Fibroblast of skin of back (primary cell): ENCODE measurements at regions not wholly inside any gene's neighbourhood (a gene's known extent, or its start where the extent isn't known, plus 50 kb on each side); places are given as distances from the start of the nearest gene placed in this dataset.
"Not testable (repeated sequence)": the region's sequence is repeated elsewhere in the genome, so short reads cannot be mapped to it uniquely, and the experiment has no call there.

Experiments
- DNase-seq: peaks from one replicate; pipeline ENCODE4 v3.0.0-alpha.2; 2013

DNA sequence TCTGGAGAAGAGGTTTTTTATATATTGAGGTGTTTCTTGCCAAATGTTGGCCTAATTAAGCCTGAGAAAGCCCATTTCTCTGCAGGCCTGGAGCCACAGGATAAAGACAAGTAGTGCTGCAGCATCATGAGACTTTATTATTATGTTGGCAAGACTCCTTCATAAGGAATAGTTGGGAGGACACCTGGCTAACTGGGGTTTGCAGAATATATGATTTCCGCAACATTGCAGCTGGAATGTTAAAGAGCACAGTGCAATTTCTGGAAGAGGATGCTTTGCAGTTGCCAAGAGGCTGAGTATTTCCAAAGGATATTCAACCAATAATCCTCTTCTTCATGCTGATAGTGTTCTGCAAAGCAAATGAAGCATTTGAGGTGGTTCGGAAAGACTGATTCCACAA lies 1512.8 kb upstream of the LRRTM3 start:
- DNase-seq: no peak

DNA sequence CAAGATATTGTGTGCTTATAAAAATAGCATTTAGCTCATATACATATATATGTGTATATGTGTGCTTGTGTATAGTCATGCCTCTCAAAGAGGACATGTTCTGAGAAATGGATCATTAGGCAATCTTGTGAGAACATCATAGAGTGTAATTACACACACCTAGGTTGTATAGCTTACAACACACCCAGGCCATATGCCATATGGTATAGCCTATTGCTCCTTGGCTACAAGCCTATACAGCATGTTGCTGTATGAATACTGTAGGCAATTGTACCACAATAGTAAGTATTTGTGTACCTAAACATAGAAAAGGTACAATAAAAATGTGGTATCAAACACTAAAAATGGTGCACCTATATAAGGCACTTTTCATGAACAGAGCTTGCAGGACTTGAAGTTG lies 1510.5 kb upstream of the LRRTM3 start:
- no peak for DNase-seq

DNA sequence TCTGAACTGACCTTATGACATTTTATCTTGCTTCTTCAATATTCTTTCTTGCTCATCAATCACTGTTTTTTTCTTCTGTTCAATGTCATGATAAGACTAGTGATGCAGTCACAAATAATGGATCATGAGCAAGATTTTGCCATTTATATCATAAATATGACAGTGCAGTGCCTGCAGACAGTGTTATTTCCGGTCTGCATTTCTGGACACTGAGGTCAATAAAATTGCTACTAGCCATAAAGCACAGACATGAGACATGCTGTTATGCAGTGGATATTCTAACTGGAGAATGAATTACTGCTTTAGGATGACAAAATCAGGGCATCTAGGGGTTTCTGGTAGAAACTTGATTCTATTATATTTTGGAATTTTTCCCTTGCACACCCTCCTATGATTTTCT lies 1509.7 kb upstream of the LRRTM3 start:
- peak; percentile 58 for DNase-seq

DNA sequence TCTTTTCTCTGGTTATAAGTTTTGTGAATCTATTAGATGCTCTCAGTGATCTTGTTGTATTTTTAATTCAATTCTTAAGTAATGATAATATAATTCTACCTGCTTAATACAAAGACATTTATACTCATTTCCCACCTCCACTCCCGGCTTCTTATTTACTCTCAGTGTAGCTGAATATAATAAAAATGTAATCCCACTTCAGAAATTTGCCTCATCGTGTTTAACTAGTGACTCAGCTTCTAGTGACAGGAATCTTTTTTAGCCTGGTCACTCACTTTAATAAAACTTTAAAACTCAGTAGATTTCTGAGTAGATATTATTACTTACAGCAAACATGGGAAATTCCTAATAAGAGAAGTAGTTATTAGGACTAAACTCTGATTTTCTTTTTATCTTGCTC lies 1506.2 kb upstream of the LRRTM3 start:
- DNase-seq: peak; percentile 20

DNA sequence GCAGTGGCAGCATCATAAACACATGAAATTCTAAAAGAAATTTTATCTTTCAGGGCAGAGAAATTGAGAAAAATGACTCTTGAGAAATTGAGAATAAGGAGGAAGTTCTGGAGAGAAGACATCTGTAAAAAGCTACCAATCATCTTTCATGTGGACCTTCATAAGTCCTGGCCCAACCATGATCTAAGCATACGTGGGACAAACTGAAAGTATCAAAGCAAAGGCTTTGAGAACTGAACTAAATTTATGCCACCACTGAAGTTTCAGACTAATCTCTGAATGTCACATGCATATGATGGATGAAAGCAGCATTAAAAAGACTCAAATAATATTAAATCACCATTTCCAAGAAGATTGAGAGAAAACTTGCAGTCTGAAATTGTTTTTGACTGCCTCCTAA lies 1502.8 kb upstream of the LRRTM3 start:
- DNase-seq: no peak

DNA sequence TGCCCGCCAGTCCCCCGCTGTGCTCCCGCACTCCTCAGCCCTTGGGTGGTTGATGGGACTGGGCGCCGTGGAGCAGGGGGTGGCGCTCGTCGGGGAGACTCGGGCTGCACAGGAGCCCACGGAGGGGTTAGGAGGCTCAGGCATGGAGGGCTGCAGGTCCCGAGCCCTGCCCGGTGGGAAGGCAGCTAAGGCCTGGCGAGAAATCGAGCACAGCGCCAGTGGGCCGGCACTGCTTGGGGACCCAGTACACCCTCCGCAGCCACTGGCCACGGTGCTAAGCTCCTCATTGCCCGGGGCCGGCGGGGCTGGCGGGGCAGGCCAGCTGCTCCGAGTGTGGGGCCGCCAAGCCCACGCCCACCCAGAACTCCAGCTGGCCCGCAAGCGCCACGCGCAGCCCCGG lies 1496.5 kb upstream of the LRRTM3 start:
- not testable (repeated sequence) for DNase-seq

DNA sequence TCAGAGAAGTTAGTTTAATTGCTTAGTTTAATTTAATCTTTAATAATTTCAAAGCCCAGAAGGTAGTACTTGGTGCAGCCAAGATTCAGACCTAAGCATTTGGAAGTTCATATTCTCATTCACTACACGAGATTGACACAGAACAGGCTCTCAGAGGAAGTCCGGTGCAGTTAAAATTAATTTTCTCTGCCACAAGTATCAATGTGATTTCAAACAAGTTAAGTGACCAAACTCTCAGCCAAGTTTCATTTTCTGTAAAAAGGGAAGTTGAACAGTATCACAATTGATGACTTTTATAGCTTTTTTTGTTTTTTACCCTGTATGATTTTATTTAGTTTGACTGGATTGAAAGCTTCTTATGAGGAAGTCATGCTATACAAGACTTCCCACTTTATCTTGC lies 1494.9 kb upstream of the LRRTM3 start:
- DNase-seq: no peak

DNA sequence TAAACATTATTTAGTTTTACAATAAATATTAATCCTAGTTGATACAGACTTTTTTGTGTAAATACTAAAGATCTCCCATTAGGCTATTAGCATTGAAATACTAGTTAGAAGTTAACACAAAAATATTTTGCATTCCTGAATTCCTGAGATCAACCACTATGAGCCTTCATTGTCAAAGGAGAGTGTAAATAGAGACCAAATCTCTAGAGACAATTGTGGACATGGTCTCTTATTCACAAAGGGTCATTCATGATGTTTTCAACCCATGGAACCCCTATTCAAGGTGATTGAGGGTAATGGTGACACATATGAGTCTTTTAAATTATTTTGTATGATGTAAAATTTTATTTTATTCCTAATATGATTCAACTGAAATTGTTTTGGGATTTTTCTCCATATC lies 1454.8 kb upstream of the LRRTM3 start:
- DNase-seq: peak; percentile 5

DNA sequence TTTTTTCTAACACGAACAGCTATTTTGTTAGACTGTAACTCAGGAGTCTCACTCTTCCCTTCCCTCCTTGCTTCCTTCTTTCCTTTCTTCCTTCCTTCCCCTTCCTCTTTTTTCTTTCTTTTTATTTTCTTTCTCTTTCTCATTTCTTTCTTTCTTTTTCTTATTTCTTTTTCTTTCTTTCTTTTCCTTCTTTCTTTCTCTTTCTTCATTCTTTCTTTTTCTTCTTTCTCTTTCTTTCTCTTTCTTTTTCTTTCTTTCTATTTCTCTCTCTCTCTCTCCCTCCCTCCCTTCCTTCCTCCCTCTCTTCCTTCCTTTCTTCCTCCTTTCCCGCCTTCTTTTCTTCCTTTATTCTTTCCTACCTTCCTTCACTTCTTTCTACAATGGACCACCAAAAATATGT lies 1443.0 kb upstream of the LRRTM3 start:
- DNase-seq: no peak

DNA sequence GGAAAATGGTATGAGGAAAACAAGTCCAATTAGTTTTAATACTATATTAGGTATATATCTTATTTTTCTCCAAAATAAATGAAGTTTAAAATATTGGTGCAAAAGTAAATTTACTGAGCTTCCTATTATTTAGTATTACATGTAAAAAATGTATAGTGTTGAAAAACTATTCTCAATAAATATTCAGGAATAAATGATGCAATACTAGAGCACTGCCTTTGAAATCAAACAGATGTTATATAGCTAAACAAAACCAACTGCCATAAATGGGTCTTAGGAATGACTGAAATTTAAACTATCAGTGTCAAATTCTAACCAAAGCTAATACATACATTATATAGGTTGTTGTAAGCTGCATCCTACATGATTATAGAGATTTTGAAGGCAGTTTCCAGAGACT lies 1434.0 kb upstream of the LRRTM3 start:
- DNase-seq: no peak

DNA sequence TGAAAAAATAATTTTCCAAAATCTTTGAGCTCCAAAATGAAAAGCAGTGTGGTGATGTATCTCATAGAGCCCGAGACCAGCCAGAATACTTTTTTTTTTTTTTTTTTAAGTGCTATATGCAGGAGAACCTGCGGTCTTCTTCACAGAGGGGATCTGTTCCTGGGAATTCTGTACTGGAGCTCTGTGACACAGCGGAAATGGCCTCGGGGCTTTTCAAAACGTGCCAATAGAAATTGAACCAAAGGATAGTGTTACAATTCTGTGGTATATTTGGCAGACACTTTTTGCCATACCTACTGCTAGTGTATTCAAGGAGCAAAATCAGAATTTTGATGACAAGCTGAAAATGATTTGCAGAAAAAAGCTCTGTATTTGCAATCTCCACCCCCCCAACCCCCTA lies 1429.3 kb upstream of the LRRTM3 start:
- DNase-seq: no peak

DNA sequence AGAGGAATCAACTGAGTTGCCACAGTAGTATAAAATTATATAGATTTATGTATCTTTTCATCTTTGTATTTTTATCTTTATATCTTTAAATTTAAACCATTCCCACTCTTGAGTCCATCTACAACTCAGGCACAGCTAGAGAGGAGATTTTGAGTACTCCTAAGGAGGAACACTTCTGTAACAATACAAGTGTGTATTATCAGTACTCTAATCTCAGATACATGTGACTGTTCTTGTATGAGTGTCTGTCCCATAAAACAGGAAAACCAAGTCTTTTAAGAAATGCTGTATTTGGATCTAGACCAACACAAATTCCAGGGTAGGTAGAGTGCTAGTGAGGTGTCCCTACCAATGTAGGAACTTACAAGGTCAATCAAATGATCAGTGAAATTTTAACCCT lies 1428.0 kb upstream of the LRRTM3 start:
- no peak for DNase-seq

DNA sequence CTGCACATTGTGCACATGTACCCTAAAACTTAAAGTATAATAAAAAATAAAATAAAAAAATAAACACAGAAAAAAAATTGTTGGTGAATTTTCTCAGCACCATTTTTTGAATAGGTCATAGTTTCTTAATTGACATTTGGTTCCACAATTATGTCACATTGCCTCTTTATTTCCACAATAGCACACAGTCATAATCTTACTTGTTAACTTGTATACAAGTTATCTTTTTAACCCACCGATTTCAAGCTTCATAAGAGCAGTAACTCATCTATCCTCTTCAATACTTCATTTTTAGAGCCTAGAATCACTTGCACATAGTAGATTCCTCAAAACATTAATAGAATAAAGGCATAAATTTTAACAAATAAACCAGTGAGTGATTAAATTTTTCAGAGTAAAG lies 1425.1 kb upstream of the LRRTM3 start:
- no peak for DNase-seq

DNA sequence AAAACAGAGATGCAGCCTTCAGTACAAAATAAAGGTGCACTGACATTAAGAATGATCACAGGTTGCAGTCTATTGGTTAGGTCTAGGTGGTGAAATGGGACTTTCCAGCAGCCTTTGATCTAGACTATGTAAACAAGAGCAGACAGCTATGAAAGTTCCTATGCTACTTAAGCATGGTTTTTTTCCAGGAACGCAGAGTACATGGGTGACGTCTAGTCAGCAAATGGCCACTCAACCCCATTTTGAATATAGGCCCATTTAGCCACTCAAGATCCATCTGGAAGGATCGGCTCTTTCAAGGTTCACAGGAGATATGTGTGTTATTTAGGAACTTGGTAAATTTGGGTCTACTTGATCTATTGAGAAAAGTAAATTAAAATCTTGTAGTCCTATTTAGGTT lies 1424.6 kb upstream of the LRRTM3 start:
- DNase-seq: no peak

DNA sequence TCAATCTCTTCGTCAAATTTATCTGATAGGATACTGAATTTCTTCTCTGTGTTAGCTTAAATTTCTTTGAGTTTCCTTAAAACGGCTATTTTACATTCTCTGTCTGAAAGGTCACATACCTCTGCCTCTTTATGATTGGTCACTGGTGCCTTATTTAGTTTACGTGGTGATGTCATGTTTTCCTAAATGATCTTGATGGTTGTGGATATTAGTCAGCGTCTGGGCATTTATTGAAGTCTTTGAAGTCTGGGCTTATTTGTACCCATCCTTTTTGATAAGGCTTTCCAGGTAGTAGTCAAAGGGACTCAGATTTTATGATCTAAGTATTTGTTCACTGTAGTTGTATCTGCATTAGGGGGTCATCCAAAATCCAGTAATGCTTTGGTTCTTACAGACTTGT lies 1407.5 kb upstream of the LRRTM3 start:
- DNase-seq: peak; percentile 31

DNA sequence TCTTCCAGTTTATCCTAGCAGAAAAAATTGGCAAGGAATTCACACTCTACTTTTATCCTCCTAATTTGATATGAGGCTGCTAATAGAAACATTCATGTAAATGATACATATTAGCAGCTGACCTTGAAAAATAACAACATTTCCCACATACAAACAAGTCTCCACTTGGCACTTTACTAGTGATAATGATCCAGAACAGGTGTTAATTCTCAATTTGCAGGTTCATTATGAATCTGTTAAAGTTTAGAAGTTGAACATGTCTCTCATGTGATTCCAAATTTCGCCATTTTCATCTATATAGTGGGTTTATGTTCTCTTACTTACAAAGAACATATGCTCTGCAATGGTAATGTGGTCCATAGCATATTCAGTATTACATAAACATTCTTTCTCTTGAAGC lies 1396.8 kb upstream of the LRRTM3 start:
- DNase-seq: no peak

DNA sequence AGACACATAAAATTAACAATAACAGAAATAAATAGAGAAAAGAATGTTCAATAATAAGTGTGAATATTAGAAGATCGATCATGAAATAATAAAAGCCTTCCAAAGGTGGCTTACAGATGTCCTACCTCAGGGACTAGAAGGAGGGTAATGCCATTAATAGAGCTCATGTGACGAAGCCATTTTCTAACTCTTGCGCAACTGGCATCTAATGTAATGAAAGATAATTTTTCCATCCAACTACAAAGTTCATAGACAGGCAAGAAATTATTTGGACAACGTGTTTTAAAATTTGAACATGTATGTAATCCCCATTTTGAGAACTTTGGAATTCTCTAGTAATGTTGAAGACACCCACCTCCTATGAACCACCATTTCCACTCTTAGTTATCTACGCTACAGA lies 1394.3 kb upstream of the LRRTM3 start:
- DNase-seq: no peak

DNA sequence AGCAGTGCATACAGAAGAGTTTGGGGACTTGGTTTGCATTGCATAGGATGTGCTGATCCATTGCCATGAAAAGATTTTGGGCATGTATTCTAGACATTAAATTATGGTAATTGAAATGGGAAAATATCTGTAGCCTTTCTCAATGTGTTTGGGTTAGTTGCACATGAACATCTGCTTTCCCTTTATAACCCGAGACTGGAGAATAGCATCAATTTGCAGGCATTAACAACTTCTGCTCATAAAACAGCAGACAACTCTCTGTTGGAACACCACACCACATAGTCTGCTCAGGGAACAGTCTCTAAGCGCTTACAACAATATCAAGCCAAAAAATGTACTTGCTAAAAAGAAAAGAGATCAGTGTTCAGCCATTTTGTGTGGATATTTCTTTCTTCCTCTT lies 1391.1 kb upstream of the LRRTM3 start:
- DNase-seq: no peak

DNA sequence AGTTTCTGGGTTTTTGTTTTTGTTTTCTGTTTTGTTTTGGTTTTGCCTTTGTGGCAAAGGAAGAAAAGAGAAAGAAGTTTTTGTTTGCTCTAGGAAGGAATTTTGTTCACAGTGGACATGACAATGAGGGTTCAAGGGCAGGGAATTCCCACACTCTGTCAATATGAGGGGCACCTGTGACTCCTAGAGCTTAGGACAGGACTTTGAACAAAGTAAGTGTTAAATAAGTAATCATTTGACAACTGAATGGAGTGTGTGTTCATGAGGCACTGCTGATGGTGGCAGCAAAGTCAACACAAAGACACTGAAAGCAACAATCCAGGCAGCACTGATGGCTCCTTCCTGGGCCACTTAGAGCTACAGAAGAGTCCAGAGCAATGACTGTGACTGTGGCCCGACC lies 1381.1 kb upstream of the LRRTM3 start:
- DNase-seq: no peak

DNA sequence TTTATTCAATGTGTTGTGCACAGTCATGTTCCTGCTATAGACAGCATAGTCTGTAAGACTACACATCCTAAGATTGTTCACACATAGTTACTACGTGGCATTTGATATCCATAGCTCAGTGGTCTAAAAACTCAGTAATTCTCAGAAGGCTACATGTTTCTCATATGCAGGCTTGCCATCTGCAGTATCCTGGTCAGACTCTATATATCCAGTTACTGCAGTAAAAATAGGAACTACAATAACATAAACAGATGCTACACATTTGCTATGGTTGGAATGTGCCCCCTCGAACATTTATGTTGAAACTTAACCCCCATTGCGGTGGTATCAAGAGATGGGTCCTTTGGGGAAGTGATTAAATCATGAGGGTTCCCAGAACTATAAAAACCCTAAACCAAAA lies 1377.8 kb upstream of the LRRTM3 start:
- peak; percentile 56 for DNase-seq

DNA sequence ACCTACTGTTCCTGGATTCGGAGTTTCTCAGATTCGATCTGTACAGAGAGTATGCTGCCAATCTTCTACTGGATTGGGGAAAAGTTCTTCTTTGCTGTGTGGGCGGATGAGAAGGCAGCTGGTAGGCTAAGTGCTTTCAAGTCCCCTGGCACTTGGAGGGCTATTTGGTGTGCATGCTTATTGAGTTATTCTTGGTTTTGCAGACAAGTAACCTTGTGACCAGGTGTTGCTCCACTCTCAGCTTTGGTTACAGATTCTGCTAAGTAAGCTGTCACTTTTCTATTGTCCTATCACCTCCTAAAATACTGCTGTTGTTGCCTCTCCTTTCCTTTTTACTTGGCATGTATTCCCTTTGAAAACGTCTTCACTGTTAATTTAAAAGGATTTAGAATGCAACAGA lies 1375.1 kb upstream of the LRRTM3 start:
- DNase-seq: no peak

DNA sequence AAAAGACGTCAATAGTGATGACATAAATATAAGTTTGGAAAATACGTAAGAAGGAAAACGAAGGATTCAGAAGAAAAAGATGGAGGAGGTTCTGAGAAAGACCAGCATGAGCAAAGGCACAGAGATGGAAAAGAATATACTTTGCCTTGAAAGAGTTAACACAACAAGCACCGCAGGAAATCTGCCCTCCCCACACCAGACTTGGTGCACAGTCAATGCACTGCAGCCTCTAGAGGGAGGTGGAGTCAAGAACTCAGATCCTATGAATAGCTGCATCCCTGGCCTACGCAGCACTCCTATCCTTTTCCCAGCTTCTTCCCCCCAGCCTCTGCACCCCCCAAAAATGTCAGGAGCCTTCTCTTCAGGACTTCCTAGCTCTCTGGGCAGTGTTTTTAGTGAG lies 1370.6 kb upstream of the LRRTM3 start:
- no peak for DNase-seq

DNA sequence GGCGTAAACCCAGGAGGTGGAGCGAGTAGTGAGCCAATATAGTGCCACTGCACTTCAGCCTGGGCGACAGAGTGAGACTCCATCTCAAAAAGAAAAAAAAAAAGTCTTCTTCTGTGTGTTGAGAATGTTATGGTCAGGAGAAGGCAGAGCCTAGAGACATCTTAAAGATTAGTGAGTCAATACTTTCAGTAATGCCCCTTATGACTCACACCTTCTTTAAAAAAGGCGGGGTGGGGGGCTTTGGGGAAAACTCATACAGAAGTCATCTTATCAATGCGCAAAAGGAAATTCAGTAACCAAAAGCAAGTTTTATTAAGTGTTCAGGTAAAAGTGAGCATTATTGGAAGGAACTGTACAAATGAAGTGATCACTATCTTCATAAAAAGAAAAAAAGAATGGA lies 1369.8 kb upstream of the LRRTM3 start:
- DNase-seq: no peak

DNA sequence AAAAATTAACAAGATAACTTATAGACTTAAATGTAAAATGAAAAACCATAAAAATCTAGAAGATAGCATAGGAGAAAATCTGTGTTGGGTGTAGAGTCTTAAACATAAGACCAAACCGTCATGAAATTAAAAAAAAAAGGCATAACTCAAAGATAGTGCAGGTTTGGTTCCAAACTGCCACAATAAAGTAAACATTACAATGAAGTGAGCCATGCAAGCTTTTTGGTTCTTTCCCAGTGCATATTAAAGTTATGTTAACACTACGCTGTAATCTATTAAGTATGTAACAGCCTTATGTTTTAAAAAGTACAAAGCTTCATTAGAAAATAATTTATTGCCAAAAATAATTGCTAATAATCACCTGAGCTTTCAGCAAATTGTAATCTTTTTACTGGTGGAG lies 1366.5 kb upstream of the LRRTM3 start:
- DNase-seq: peak; percentile 15

DNA sequence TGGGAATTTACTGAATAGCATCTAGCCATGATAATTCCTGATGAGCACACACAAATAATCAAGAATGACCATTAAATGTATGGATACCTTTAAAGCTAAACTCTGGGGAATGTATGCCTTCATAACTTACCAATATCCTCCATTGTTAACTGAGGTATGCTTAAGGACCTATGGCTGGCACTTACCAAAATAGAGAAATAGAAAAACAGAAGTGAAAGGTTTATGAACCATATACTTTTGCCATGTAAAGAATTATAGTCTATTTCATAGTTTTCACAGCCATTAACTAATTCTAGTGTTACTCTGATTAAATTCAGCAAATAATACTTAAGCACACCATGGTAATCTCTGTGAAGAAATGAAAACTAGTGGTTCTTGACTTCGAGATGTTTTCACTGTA lies 1360.6 kb upstream of the LRRTM3 start:
- no peak for DNase-seq

DNA sequence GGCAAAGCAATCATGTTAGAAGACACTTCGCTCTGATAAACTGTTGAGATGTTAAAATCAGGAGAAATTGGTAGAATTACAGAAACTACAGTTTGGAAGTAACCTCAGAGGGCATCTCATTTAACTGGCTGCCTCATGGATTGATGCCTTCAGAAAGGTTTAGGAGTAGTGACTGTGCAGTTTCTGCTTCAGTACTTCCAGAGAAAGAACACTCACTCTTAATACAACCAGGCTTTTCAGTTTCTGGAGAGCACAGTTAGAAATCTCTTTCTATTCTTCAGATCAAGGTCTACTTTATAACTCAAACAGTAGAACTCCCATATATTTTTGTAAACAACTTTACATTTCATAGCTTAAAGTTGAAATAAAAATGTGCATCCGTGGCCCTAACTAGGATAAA lies 1358.9 kb upstream of the LRRTM3 start:
- DNase-seq: no peak
